Suprapubic skin (tissue), 3 donors: ENCODE measurements at regions not wholly inside any gene's neighbourhood (a gene's known extent, or its start where the extent isn't known, plus 50 kb on each side); places are given as distances from the start of the nearest gene placed in this dataset.

Experiments
- POLR2A ChIP-seq, 2 donors: fragments of 450-650 bp; IDR thresholded peaks; one replicate each; pipeline ENCODE4 v1.6.1; 2017; ENCODE audit warnings: antibody characterized with exemption in 2 of 2, mild to moderate bottlenecking in 2 of 2, moderate library complexity in 2 of 2
- TF ChIP-seq, protein P1 (sequence below), 2 donors: fragments of 200-600 bp in 1 of 2; fragments of 450-650 bp in 1 of 2; sonication (generic) in 1 of 2; IDR thresholded peaks; one replicate each; pipeline ENCODE4 v1.5.1; 2016 to 2019; ENCODE audit warnings: antibody characterized with exemption in 2 of 2, mild to moderate bottlenecking in 1 of 2, moderate library complexity in 1 of 2

DNA sequence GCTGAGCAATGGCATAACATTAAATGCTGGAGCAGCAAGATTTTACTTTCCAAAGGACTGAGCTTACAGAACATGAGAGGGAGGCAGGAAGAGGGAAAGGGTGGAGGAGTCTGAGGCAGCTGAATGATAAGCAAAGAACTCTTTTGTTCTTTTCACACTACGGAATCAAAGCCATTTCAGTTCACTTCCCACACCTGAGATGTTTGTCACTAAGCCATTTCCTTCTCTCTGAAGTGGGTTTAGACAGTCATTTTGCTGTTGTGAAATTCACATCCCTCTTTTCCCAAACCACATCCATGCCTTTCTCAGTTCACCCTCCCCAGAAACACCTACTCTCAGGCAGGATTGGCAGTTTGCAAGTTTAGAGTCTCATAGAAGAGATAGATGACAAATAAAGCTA, 267.9 kb downstream of the ADGRG6 start:
- no peak for TF ChIP-seq POLR2A (IDR thresholded peaks at IDR 0.05)
- TF ChIP-seq, protein P1, sequence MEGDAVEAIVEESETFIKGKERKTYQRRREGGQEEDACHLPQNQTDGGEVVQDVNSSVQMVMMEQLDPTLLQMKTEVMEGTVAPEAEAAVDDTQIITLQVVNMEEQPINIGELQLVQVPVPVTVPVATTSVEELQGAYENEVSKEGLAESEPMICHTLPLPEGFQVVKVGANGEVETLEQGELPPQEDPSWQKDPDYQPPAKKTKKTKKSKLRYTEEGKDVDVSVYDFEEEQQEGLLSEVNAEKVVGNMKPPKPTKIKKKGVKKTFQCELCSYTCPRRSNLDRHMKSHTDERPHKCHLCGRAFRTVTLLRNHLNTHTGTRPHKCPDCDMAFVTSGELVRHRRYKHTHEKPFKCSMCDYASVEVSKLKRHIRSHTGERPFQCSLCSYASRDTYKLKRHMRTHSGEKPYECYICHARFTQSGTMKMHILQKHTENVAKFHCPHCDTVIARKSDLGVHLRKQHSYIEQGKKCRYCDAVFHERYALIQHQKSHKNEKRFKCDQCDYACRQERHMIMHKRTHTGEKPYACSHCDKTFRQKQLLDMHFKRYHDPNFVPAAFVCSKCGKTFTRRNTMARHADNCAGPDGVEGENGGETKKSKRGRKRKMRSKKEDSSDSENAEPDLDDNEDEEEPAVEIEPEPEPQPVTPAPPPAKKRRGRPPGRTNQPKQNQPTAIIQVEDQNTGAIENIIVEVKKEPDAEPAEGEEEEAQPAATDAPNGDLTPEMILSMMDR (IDR thresholded peaks at IDR 0.05) = no peak
